GM18517 (cell line): ENCODE measurements at regions not wholly inside any gene's neighbourhood (a gene's known extent, or its start where the extent isn't known, plus 50 kb on each side); places are given as distances from the start of the nearest gene placed in this dataset.

Experiments
- ATAC-seq: cut with Tn5 transposase; IDR thresholded peaks from one replicate; pipeline ENCODE4 v1.9.1; 2021; ENCODE audit warnings: mild to moderate bottlenecking, moderate library complexity; ENCODE audit not compliant: unreplicated experiment

- no peak for ATAC-seq
These were observed 565.8 kb upstream of the LRRC4C start for GRCh38 chr11:42025121-42025803.

GRCh38 chr11:42034826-42035225, 575.4 kb upstream of the LRRC4C start:
- no peak for ATAC-seq

GRCh38 chr11:42036201-42036600, 576.7 kb upstream of the LRRC4C start:
- ATAC-seq, result no peak

DNA sequence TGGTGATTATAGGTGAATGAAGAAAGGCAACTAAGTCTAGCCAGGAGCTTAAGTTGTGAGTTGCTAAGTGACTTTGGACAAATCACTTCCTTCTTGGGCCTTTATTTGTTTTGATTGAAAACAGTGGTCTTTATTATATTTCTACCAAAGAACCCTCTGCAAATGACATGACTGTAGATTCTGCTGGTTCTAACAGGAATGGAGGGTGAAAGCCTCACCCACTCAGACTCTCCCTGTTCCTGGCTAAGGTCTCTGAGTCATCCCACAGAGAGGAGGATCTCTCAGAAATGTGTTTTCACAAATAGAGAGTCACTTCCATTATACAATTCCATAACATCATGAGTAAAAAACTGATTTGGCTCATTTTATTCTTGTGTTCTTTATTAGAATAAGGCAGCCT, 583.9 kb upstream of the LRRC4C start:
- no peak for ATAC-seq

DNA sequence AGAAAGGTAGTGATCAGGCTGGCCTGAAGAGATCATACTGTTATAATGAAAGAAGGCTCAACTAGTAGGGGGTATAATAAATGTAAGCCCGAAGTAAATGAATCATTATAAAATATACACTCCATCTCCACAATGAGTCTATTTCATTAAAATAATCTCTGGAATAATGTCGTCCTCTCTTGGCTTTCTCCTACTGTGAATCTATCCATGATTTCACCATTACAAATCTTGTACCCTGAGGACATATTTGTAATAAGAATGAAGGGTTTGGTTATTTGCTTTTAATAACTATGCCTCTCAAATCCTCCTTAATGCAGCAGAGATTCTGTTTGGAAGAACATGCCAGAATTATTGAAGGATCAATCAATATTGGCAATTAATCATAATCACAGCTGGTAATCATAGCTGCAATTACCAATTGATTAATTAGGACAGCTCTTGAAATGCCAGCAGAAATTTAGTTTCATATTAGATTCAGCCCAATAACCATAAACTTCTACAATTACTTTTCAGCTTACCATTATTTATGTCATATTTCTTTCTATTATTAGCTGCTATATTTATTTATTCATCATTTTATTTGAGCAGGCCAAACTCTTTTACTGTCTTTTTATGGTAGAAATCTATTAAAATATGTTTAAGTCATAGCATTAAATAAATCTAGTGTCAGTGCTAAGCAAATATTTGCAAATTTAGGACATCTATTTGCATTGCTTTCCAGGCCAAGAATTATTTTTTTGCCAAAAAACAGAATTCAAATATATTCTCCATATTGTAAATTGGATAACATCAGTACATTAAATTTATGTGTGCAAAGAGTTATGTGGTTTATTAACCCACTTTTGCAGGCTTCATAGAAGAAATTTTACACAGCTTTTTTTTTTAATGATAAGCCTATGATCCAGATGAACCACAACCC, 588.4 kb upstream of the LRRC4C start:
- no peak for ATAC-seq

- ATAC-seq, result no peak
These were observed 589.7 kb upstream of the LRRC4C start for GRCh38 chr11:42049186-42049585.

DNA sequence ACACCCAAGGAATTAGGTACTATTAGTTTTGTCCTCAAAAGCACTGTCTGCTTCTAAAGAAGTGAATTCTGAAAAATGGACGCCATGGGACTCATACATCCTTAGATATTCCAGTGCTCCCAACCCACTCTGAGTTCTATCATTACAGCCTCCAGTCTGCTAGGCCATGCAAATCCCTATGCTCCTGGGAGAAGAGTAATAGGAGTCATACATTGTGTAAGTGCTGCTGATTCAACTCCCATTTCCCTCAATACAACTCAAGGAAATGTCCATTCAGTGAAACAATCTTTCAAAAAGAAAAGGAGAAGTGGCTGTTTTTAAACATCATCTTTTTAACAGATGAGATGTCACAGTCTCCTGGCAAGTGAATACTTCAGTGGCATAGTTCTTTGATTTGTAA, 590.2 kb upstream of the LRRC4C start:
- no peak for ATAC-seq

- ATAC-seq, result no peak
These were observed 595.0 kb upstream of the LRRC4C start for GRCh38 chr11:42054351-42054900.

GRCh38 chr11:42055606-42056005, 596.2 kb upstream of the LRRC4C start:
- no peak for ATAC-seq

- no peak for ATAC-seq
These were observed 599.3 kb upstream of the LRRC4C start for GRCh38 chr11:42058794-42059193.

DNA sequence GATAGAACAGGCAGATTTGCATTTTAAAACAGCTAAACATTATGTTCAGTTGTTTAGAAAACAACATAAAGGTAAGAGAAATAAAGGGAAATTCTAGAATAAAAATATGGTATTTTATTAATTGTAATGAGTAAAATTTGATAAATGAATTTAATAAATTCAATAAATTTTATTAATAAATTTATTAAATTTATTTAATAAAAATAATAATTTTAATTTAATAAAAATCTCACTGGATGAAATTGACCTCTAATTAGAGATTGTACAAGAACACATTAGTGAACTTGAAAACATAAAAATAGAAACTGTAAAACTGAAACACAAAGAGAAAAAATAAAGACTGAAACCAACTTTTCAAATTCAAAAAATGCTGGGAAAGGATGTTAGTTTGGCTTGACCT, 605.7 kb upstream of the LRRC4C start:
- no peak for ATAC-seq

- ATAC-seq, result no peak
These were observed 606.7 kb upstream of the LRRC4C start for GRCh38 chr11:42066113-42066512.

- ATAC-seq, result no peak
These were observed 614.9 kb upstream of the LRRC4C start for GRCh38 chr11:42074306-42074705.

GRCh38 chr11:42075180-42075579, 615.7 kb upstream of the LRRC4C start:
- ATAC-seq, result no peak

DNA sequence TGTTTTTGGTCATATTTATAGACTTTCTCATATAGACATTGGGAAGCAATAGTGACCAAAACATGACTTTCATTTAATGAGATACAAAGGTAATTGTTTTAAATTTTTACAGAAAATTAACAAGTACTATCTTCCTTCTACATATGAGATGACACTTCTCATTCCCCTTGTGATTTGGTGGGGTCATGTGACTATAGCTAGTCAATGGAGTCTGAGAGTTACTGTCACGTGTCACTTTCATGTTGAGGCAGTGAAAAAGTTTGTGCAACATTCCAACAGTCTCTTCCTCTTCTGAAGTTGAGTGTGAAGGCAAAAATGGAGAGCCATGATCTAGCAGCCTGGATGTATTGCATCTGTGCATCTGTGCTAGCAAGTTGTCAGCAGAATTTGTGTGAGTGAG, 618.3 kb upstream of the LRRC4C start:
- ATAC-seq, result no peak

GRCh38 chr11:42085736-42086135, 626.3 kb upstream of the LRRC4C start:
- ATAC-seq, result no peak

- no peak for ATAC-seq
These were observed 634.1 kb upstream of the LRRC4C start for GRCh38 chr11:42093541-42093940.

DNA sequence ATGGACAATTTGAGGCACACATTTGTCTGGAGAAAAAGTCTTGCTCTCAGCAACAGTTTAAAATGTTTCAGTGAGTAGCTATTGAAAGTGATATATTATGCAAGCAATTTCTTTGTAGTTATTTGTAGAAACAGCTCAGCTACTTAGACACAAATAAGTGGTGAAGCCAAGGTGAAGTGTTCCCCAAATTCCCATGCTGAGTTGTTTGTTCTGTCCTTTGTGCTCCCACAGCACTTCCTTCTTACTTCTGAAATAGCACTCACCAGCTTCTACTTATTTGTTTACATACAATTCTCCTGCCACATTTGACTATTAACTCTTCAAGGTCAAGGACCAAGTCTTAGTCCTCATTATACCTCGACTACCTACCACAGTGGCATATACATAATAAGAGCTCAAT, 638.6 kb upstream of the LRRC4C start:
- no peak for ATAC-seq

- no peak for ATAC-seq
These were observed 653.4 kb upstream of the LRRC4C start for GRCh38 chr11:42112866-42113265.

DNA sequence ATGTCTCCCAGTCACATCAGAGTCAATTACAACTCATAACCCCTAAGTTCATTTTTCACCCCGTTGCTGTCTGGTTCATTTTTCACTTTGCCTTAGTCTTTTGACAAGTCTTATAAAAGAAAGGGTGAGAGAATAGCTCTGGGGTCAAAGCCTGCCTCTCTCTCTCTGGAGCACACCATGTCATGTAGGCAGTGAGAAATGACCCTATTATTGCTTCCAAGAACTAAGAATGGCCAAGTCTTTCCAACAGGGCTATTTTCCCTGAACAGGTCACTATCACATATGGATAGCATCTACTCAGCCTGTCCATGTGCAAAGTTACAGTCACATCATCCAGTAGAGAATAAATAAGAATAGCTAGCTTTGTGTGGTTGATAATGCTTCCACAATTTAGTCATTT, 655.5 kb upstream of the LRRC4C start:
- no peak for ATAC-seq

DNA sequence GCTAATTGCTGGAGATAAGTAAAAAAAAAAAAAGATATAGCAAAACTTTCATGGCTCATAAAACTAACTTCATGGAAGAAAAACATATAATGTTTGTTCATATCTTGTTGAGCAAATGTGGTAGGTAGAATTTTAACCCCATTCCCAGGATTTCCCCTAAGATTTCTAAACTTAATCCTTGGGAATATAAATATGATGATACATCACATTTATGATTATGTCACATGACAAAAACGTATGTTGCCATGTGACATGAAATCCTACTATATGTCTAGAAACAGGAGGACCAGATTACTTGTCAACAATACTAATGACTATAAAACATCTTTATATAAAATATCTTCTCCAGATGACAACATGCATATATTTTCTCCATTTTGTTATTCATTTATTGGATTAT, 679.0 kb upstream of the LRRC4C start:
- no peak for ATAC-seq

DNA sequence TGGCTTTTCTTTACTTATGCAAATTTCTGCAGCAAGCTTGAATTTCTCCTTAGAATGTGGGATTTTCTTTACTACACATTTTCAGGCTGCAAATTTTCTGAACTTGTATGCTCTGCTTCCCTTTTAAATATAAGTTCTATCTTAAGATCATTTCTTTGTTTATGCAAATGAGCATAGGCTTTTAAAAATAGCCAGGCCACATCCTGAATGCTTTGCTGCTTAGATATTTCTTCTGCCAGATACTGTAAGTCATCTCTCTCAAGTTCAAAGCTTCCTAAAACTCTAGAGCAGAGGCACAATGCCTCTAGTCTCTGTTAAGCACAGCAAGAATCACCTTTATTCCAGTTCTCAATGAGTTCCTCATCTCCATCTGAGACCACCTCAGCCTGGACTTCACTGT, 685.9 kb upstream of the LRRC4C start:
- ATAC-seq, result no peak
